Stomach (tissue), 4 donors: ENCODE measurements at regions not wholly inside any gene's neighbourhood (a gene's known extent, or its start where the extent isn't known, plus 50 kb on each side); places are given as distances from the start of the nearest gene placed in this dataset.

Experiments used
- POLR2A ChIP-seq, 4 donors: fragments of 450-650 bp; IDR thresholded peaks; one replicate each; pipeline ENCODE4 v1.6.1; 2016; ENCODE audit warnings: antibody characterized with exemption in 4 of 4, control low read depth in 2 of 4, mild to moderate bottlenecking in 1 of 4, moderate library complexity in 1 of 4
- POLR2AphosphoS5 ChIP-seq, 3 donors: sonication (generic); formaldehyde crosslinking; IDR thresholded peaks; one replicate each; pipeline ENCODE4 v1.6.1; 2016; ENCODE audit warnings: antibody characterized with exemption in 3 of 3
- TF ChIP-seq, protein P1 (sequence below), 7 experiments: fragments of 450-650 bp in 4 of 7; fragments of 200-600 bp in 3 of 7; sonication (generic) in 3 of 7; IDR thresholded peaks; one replicate each; pipeline ENCODE4 v1.5.1; 2016 to 2019; ENCODE audit warnings: antibody characterized with exemption in 7 of 7, control low read depth in 2 of 7, mild to moderate bottlenecking in 1 of 7

DNA sequence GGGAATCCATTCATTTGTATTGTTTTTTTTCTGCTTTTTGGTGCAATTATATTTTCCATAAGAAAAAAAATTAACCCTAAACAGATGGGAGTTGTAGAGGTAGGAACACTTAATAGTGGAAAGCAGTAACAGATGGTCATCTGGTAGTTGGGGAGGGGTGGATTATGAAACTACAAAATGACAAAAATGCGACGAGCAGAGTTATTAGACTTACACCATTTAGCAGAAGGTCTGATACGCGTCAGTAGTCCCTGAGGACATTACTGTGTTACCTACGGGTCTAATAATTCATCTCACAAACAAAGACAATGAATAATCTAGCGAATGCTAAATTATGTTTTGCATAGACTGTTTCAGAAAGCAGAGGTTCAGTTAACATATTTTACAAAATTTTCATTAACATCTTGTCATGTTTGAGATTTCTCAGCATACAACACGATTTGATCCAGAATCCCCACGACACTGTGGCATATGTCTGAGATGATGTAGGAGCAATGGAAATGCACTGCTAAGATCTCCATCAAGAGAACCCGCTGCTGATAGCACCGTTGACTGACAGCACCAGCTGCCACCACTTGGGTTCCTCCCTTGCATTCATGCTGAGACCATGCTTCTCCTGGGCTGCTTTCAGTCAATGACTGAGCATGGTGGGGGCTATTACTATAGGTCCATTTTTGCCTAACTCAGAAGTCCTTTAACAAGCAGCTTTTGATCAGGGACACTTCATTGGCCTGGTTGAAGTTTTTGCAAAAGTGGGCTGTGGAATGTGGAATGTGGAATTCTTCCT, 182.2 kb upstream of the CPHXL start:
- TF ChIP-seq POLR2A (IDR thresholded peaks at IDR 0.05) (no peak), POLR2AphosphoS5 (IDR thresholded peaks at IDR 0.05) (no peak)
- TF ChIP-seq, protein P1, sequence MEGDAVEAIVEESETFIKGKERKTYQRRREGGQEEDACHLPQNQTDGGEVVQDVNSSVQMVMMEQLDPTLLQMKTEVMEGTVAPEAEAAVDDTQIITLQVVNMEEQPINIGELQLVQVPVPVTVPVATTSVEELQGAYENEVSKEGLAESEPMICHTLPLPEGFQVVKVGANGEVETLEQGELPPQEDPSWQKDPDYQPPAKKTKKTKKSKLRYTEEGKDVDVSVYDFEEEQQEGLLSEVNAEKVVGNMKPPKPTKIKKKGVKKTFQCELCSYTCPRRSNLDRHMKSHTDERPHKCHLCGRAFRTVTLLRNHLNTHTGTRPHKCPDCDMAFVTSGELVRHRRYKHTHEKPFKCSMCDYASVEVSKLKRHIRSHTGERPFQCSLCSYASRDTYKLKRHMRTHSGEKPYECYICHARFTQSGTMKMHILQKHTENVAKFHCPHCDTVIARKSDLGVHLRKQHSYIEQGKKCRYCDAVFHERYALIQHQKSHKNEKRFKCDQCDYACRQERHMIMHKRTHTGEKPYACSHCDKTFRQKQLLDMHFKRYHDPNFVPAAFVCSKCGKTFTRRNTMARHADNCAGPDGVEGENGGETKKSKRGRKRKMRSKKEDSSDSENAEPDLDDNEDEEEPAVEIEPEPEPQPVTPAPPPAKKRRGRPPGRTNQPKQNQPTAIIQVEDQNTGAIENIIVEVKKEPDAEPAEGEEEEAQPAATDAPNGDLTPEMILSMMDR (IDR thresholded peaks at IDR 0.05) = no peak
